Breast epithelium (tissue), 4 donors: ENCODE measurements at regions not wholly inside any gene's neighbourhood (a gene's known extent, or its start where the extent isn't known, plus 50 kb on each side); places are given as distances from the start of the nearest gene placed in this dataset.

Experiments used
- DNase-seq, 2 donors: peaks; one replicate each; pipeline ENCODE4 v3.0.0-alpha.2; 2019; ENCODE audit warnings: low spot score in 2 of 2
- H3K27ac ChIP-seq, 2 donors: fragments of 200-600 bp; sonication (generic) in 1 of 2; one replicate each; pipeline ENCODE4 v1.5.1; 2016 to 2019; ENCODE audit warnings: mild to moderate bottlenecking in 1 of 2
- H3K27me3 ChIP-seq, 2 donors: fragments of 200-600 bp; sonication (generic) in 1 of 2; one replicate each; pipeline versions ENCODE4 v1.5.1 to v1.6.0; 2017 to 2019; ENCODE audit warnings: control low read depth in 1 of 2, mild to moderate bottlenecking in 1 of 2
- H3K36me3 ChIP-seq: fragments of 200-600 bp; one replicate; pipeline ENCODE4 v1.5.1; 2019
- H3K4me1 ChIP-seq, 2 donors: fragments of 200-600 bp; sonication (generic); one replicate each; pipeline ENCODE4 v1.5.1; 2016 to 2019; ENCODE audit warnings: control low read depth in 1 of 2
- H3K4me3 ChIP-seq, 3 donors: fragments of 200-600 bp; sonication (generic); 1 replicate in 2 of 3; 2 replicates in 1 of 3; pipeline ENCODE4 v1.5.1; 2016 to 2019; ENCODE audit warnings: mild to moderate bottlenecking in 3 of 3, moderate library complexity in 2 of 3
- H3K9me3 ChIP-seq, 2 donors: fragments of 200-600 bp; sonication (generic) in 1 of 2; one replicate each; pipeline ENCODE4 v1.5.1; 2016 to 2019; ENCODE audit warnings: control low read depth in 1 of 2
- POLR2A ChIP-seq: fragments of 450-650 bp; IDR thresholded peaks from one replicate; pipeline ENCODE4 v1.6.1; 2016; ENCODE audit warnings: antibody characterized with exemption, mild to moderate bottlenecking, moderate library complexity
- POLR2AphosphoS5 ChIP-seq, 3 donors: sonication (generic); formaldehyde crosslinking; IDR thresholded peaks; one replicate each; pipeline ENCODE4 v1.6.1; 2017; ENCODE audit warnings: antibody characterized with exemption in 3 of 3
- intact Hi-C: fragments of 100-400 bp; cut with DNase I; formaldehyde crosslinking; loops from one replicate; pipeline ENCODE4 v1.15.1; 2023; ENCODE audit warnings: low total_unique reads
- TF ChIP-seq, protein P1 (sequence below), 3 donors: fragments of 450-650 bp; IDR thresholded peaks; one replicate each; pipeline ENCODE4 v1.5.1; 2016 to 2017; ENCODE audit warnings: antibody characterized with exemption in 3 of 3, mild to moderate bottlenecking in 3 of 3, moderate library complexity in 3 of 3

- Histone ChIP-seq H3K4me1 (no peaks in the 10 kb centered on the region), H3K9me3 (no peaks in the 10 kb centered on the region), H3K4me3 (no peak overlapping the region), H3K27me3 (no peaks in the 10 kb centered on the region), H3K27ac (peak overlapping the region in 1 of 2 donors; percentile 57), H3K36me3 (no peaks in the 10 kb centered on the region)
- intact Hi-C loops, result no loop called here
- DNase-seq, result peak in 1 of 2 donors; percentile 56
- TF ChIP-seq POLR2AphosphoS5 (IDR thresholded peaks at IDR 0.05), result peak in 2 of 3 donors; percentile 37 to 54
- TF ChIP-seq, protein P1, sequence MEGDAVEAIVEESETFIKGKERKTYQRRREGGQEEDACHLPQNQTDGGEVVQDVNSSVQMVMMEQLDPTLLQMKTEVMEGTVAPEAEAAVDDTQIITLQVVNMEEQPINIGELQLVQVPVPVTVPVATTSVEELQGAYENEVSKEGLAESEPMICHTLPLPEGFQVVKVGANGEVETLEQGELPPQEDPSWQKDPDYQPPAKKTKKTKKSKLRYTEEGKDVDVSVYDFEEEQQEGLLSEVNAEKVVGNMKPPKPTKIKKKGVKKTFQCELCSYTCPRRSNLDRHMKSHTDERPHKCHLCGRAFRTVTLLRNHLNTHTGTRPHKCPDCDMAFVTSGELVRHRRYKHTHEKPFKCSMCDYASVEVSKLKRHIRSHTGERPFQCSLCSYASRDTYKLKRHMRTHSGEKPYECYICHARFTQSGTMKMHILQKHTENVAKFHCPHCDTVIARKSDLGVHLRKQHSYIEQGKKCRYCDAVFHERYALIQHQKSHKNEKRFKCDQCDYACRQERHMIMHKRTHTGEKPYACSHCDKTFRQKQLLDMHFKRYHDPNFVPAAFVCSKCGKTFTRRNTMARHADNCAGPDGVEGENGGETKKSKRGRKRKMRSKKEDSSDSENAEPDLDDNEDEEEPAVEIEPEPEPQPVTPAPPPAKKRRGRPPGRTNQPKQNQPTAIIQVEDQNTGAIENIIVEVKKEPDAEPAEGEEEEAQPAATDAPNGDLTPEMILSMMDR (IDR thresholded peaks at IDR 0.05), result no peak
- no peak for TF ChIP-seq POLR2A
Observed at GRCh38 chr13:23488442-23488841, 54.9 kb upstream of the SACS start.

DNA sequence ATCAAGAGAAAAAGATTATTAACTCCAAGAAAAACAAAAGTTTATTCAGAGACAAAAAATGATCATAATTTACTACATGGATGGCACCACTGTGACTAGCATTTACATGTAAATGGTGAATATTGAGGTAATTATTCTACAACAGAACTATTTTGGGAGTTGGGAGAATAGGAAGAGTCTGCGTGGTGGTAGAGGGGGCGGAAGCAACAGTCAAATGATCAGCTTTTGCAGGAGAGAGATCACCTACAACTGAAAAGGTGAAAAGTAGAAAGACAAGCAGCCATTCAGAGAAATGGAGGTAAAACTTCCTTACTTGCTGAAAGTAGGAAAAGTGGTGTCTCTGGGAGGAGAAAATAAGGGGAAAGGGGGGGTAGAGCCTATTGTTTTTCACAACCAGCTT lies 62.8 kb upstream of the SACS start:
- TF ChIP-seq POLR2A (no peak), POLR2AphosphoS5 (IDR thresholded peaks at IDR 0.05) (no peak)
- TF ChIP-seq, protein P1 (IDR thresholded peaks at IDR 0.05), result no peak
- DNase-seq, result no peak
- no peak overlapping the region for H3K27ac ChIP-seq
- no peaks in the 10 kb centered on the region for H3K27me3 ChIP-seq
- no peaks in the 10 kb centered on the region for H3K4me1 ChIP-seq
- H3K9me3 ChIP-seq, result no peaks in the 10 kb centered on the region
- intact Hi-C loops, result no loop called here
- H3K4me3 ChIP-seq, result no peak overlapping the region
- H3K36me3 ChIP-seq, result no peaks in the 10 kb centered on the region

DNA sequence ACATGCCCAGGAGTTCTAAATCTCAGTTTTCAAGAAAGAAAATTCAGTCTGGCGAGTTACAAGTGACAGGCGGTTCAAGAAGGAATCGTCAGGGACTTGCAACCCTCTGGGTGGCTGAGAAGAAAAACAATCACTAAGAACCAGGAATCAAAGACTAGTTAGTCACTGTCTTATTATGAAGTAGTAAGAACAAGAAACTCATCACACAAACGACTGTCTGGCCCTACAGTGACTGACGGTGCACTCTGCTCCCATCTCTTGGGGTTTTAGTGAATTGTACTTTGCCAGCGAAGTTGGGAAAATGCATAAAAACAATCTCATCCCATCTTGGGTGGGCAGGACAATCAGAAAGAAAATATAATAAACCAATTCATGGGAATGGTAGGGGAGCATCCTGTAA lies 63.7 kb upstream of the SACS start:
- Histone ChIP-seq H3K36me3 (no peaks in the 10 kb centered on the region), H3K9me3 (no peaks in the 10 kb centered on the region), H3K27ac (no peak overlapping the region), H3K4me3 (no peak overlapping the region), H3K4me1 (no peaks in the 10 kb centered on the region), H3K27me3 (no peaks in the 10 kb centered on the region)
- no peak for DNase-seq
- intact Hi-C loops, result no loop called here
- TF ChIP-seq POLR2A, result no peak
- TF ChIP-seq, protein P1 (IDR thresholded peaks at IDR 0.05), result no peak
- no peak for TF ChIP-seq POLR2AphosphoS5 (IDR thresholded peaks at IDR 0.05)

- no peaks in the 10 kb centered on the region for H3K4me1 ChIP-seq
- TF ChIP-seq POLR2AphosphoS5 (IDR thresholded peaks at IDR 0.05) (no peak), POLR2A (no peak)
- TF ChIP-seq, protein P1 (IDR thresholded peaks at IDR 0.05), result no peak
- no peaks in the 10 kb centered on the region for H3K9me3 ChIP-seq
- H3K27me3 ChIP-seq, result no peaks in the 10 kb centered on the region
- H3K36me3 ChIP-seq, result no peaks in the 10 kb centered on the region
- DNase-seq, result no peak
- H3K27ac ChIP-seq, result no peak overlapping the region
- intact Hi-C loops, result no loop called here
- no peak overlapping the region for H3K4me3 ChIP-seq
Observed at GRCh38 chr13:23500849-23501248, 67.3 kb upstream of the SACS start.

DNA sequence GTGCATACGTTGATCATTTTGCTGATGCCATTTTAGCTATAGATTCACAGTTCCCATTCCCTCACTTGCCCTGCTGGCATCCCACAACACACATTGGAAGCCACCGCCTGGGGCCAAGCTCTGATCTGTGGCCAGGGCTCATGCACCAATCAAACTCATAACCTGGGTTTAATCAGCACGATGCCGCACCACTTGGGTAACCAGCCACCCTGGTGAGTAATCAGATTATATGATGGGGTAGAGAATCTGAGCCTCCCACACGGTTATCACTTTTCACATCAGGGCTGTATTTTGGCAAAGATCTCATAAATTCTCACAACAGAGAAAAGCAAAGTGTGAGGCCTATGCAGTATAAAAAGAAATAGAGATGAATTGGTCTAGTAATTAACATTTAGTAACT lies 66.0 kb upstream of the TNFRSF19 start:
- intact Hi-C loops, result no loop called here

More for the DNA sequence above, 66.0 kb upstream of the TNFRSF19 start:
- H3K36me3 ChIP-seq, result no peaks in the 10 kb centered on the region
- TF ChIP-seq POLR2AphosphoS5 (IDR thresholded peaks at IDR 0.05), result no peak
- TF ChIP-seq POLR2A, result no peak
- TF ChIP-seq, protein P1 (IDR thresholded peaks at IDR 0.05), result no peak
- no peaks in the 10 kb centered on the region for H3K27me3 ChIP-seq
- no peak overlapping the region for H3K27ac ChIP-seq
- H3K4me3 ChIP-seq, result no peak overlapping the region
- no peak for DNase-seq
- H3K9me3 ChIP-seq, result no peaks in the 10 kb centered on the region
- H3K4me1 ChIP-seq, result no peaks in the 10 kb centered on the region
